ENCODE measurements at regions not wholly inside any gene's neighbourhood (a gene's known extent, or its start where the extent isn't known, plus 50 kb on each side); places are given as distances from the start of the nearest gene placed in this dataset.
"Not testable (repeated sequence)": the region's sequence is repeated elsewhere in the genome, so short reads cannot be mapped to it uniquely, and the experiment has no call there.

GRCh38 chr3:78088006-78088405 lies 1048.1 kb downstream of the ROBO2 start:
- no peak for DNase-seq

DNA sequence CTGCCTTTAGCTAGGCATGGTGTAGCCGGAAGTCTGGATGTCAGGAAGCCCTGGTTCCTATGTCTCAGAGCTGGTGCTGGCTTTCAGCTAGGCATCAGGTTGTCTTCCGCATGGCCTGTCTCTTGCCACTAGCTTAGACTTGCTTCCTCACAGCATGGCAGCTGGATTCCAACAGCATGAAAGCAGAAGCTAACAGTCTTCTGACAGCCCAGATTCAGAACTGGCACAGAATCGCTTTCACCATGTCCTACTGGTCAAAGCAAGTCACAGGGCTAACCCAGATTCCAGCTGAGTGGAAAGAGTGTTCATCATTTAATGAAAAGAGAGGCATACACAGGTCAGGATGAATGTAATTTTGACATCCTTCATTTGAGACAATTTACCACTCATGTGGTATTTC lies 1050.5 kb downstream of the ROBO2 start:
- DNase-seq, result no peak

GRCh38 chr3:78091478-78092119 lies 1051.7 kb downstream of the ROBO2 start:
- no peak for DNase-seq

GRCh38 chr3:78092574-78092973 lies 1052.7 kb downstream of the ROBO2 start:
- peak; percentile 28 for DNase-seq

- DNase-seq, result peak; percentile 61
Observed at GRCh38 chr3:78096488-78097255, 1056.8 kb downstream of the ROBO2 start.

DNA sequence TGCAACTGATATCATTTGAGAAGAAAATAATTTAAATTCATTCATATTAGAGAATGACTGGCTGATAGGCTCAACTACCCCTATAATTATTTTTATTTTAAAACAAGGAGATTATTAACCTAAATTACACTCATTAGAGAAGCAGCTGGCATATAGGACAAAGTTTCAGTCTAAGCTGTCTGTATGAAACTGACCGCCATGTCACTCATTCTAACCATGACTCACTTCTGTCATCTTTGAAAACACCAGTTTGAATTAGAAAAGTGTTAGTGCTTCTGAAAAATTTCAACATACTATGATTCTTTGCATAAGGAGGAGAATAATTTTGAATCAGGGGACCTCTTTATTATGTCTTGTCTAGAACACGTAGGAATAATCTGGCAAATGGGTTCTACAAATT lies 1058.5 kb downstream of the ROBO2 start:
- no peak for DNase-seq

- peak; percentile 92 for DNase-seq
Observed at GRCh38 chr3:78101384-78101783, 1061.5 kb downstream of the ROBO2 start.

GRCh38 chr3:78108269-78108961 lies 1068.5 kb downstream of the ROBO2 start:
- not testable (repeated sequence) for DNase-seq

DNA sequence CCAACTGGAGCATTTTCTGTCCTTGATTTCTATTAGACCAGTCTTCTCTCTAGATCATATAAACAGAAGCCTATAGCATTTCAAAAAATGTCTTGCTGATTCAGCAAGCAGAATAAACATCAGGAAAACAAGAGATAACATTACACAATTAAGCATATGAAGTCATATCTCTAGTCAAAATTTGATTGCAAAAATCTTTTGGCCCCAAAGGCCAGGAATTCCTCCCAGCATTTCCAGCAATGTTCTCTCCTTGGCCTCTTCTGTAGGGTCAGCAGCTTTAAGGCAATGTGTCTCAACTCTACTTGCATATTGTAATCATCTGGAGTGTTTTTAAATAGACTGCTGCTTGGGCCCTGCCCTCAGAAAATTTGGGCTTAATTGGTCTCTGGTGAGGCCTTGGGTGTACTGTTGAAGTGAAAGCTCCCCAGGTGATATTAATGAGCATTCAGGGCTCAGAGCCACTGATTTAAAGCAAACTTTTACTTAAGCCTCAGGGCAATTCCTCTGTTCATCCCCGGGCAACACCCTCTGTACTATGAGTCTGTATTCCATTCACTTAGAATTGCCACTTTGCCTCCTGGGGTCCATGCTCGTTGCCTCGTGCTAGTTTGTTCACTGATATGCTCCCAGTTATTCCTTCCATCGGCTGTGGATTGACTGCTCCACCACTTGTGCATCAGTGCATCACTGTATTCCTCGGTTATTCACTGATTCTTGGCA lies 1072.6 kb downstream of the ROBO2 start:
- no peak for DNase-seq

DNA sequence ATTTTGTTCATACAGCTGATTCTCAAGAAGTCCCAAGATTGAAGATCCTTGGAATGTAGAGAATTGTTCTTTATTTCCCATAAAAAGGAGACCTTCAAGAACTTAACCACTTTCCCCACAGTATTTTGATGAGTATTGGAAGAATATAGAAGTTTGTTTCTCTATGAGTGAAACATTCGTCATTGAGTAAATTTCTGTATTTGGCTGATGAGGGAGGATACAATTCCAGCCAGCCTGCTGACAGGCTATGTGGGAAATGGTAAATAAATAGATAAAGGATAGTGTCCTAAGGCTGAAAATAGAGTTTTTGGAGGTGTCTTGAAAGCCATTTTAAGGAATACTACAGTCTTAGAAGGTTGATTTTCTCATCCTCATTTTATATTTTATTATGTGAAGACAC lies 1076.1 kb downstream of the ROBO2 start:
- no peak for DNase-seq

DNA sequence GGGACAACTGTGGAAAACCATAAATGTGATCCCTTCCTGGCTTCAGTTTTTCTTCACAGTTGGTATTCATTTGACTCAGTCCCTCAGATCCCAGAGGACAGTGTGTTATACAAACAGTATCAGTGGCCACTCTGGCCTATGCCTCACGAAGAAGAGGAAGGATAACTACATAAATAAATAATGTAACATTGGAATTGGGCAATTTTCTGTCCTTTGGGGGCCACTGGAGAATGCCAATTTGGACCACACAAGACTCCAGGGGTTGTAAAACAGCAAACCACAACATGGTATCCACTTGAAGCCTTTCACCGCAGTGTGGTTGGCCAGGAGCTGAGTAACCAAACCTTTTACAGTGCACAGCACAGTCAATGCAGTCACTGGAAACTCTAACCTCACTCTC lies 1077.0 kb downstream of the ROBO2 start:
- DNase-seq, result peak; percentile 93

- no peak for DNase-seq
Observed at GRCh38 chr3:78123058-78123457, 1083.2 kb downstream of the ROBO2 start.

GRCh38 chr3:78129707-78130106 lies 1089.8 kb downstream of the ROBO2 start:
- DNase-seq, result no peak

DNA sequence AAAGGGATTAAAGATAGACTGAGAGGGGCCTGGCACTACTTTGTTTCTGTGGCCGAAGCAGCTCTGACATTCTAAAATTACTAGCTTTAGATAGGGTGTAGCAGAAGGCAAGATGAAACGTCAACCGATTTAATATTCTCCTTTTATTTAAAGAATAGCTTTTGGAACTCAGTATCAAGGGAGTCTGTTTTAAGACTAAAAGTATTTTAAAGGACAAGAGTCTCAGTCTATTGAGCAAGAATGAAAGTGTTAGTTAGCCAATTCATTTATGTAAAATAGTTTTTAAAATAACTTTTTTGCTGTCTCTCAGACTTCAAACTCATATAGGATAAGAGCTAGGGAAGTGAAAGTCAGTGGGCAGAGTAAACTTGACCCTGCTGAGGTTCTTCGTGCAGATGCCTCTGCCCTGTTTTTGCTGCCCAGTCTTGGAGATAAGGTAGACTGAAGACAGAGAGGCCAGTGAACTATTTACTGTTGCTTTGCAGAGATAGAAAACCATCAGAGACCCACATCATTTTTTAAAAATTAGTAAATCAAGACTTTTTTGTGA lies 1090.9 kb downstream of the ROBO2 start:
- DNase-seq, result no peak

DNA sequence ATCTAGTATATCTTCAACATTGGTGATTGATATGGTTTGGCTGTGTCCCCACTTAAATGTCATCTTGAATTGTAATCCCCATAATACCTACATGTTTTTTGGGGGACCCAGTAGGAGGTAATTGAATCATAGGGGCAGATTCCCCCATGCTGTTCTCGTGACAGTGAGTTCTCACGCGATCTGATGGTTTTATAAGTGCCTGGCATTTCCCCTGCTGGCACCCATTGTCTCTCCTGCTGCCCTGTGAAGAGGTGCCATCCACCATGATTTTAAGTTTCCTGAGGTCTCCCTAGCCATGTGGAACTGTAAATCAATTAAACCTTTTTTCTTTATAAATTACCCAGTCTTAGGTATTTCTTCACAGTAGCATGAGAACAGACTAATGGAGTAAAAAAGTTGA lies 1094.6 kb downstream of the ROBO2 start:
- DNase-seq, result no peak

DNA sequence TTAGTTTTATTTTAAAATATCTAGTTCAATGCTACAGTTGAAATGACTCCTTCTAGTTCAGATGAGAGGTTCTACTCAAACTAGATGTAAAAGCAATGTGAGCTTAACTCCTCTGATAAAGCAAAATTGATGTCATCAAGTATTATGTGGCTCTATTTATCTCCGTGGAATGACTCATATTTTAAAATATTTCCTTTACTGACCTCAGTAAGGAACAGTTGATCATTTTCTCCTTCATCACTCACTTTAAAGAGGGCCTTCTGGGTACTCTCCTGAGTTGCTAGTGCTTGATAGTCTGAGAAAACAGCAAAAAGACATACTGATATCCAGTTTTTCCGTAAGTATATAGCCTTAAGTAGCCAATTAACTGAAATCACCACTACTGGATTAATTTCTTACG lies 1099.3 kb downstream of the ROBO2 start:
- peak; percentile 79 for DNase-seq

- no peak for DNase-seq
Observed at GRCh38 chr3:78140274-78140673, 1100.4 kb downstream of the ROBO2 start.

- DNase-seq, result no peak
Observed at GRCh38 chr3:78140866-78141265, 1101.0 kb downstream of the ROBO2 start.

DNA sequence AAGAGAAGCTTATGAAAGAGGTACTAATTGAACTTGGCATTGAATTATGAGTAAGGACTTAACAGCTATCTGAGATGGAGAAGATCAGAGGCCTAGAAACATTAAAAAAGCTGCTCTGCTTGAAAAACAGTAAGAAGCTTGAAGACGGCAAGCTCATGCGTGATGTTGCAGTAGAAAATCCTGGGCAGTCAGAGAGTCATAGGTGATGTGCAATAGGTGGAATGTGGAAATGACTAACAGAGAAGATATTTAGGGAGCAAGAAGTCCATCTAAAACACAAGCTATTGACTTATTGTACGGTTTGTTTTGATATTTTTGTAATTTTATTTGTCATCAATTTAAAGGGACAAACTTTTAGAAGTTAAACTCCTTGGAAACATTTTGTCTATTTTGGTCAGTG lies 1101.4 kb downstream of the ROBO2 start:
- DNase-seq, result peak; percentile 32

DNA sequence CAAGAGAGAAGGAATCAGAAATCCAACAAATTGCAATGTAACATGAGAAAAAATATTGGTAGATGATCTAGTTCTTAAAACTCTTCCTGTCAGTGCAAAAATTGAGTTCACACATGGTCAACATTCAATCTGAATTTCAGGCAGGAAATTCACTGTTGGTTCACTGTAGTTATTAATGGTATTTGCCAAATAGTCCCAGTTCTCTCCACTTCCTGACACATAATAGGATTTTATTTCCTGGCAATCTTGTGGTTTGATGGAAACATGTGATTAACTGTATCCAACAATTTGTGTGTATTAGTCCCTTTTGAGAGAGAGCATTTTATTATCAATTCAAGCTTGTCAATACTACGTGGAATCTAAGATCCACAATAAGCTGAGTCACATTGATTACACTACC lies 1103.1 kb downstream of the ROBO2 start:
- DNase-seq, result peak; percentile 20

DNA sequence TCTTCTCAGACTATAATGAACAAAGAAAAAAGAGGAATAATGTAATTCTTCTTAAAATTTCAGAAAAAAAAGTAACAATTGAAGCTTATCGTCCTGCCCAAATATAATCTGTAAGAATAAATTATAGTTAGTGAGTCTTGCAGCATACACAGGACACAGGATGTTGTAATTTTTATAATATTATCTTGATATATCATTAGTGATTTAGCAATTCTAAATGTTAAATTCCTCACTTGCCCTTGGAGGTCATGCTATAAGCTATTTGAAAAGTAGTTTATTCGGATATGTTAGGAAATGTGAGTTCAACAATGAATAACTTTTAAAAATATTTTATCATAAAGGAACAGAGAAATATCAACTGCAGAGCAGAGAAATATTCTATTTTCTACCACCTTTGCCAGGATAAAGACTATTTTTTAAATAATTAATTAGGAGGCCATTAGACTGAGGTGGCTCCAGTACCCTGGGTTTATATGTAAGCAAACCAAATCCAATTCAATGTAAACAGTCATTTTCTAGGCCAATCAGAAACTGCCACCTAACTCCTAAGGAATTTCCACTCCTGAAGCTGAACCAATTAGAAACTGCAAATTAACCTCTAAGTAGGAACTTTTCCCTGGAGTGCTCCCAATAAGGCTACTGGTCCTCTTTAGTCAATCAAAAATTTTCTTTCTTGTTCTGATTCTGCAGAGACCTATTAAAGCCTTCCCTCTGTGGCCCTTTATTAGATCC lies 1109.3 kb downstream of the ROBO2 start:
- DNase-seq, result peak; percentile 6

DNA sequence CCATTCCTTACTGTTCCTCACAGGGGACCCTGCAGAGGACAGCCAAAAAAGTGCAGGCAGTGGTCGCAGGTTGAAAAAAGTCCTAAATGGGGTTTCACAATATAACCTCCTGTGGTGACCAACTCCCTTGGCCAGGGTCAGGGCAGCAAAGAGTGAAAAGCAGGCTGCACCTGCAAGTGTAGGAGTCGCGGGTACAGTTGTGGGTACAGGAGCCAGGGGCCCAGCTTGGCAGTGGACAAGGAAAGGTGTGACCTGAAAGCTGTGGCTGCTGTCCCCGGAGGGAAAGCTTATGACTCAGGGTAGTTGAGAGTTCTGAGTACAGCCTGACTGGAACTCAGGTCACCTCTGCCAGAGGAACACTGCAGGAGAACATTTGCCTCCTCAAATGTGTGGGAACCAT lies 1114.1 kb downstream of the ROBO2 start:
- DNase-seq, result no peak
